Heart left ventricle (tissue), 13 donors: ENCODE measurements at regions not wholly inside any gene's neighbourhood (a gene's known extent, or its start where the extent isn't known, plus 50 kb on each side); places are given as distances from the start of the nearest gene placed in this dataset.

Experiments used
- CTCF ChIP-seq, 12 donors: fragments of 200-600 bp; sonication (generic) in 4 of 12; IDR thresholded peaks; one replicate each; pipeline versions ENCODE4 v1.5.0 to v1.8.0; 2018 to 2022; ENCODE audit warnings: antibody characterized with exemption in 12 of 12, mild to moderate bottlenecking in 5 of 12
- POLR2A ChIP-seq, 2 donors: fragments of 450-650 bp; IDR thresholded peaks; one replicate each; pipeline ENCODE4 v1.6.1; 2017; ENCODE audit warnings: antibody characterized with exemption in 2 of 2, mild to moderate bottlenecking in 2 of 2, moderate library complexity in 2 of 2
- donor health status: ischemic (EF 13 %, LVEDD 7.1; RV severe dilation, severe dysfunction).
- donor health status: DM: no; HTN: yes; CAD: no.
- donor health status: DM: no; HTN: no; CAD: no.
- donor health status: ischemic (EF 25% LVEDD 6.9; RV normal size, moderate dysfunction).
- donor health status: ischemic (EF 25% LVEDD 5.7; RV mildly dilated, moderate dysfunction).
- donor health status: ischemic (EF 35%, LVEDD 5.7; RV mildly dilated, moderate dysfunction).
- donor health status: nonischemic (EF 11% LVEDD 7.7; RV severe dilation, severe dysfunction).
- donor health status: DM: yes; HTN: yes; CAD: no.
- donor health status: PGD.
- donor health status: ischemic (EF 29% LVEDD 5.4; RV normal size, mild dysfunction).
- donor health status: nonischemic (EF 23%, LVEDD 6.1; RV moderate dilation, normal function).

DNA sequence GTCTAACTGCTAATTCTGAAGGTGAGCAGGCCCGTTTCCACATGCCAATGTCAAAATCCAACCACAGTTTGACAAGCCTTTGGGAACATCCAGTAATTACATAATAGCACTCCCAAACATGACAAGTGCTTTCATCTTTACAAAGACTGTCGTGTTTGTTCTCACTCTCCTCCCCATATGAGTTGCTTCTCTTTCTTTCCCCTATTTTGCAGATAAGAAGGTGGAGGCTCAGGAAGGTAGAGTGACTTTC is 55.9 kb upstream of the CD44 start:
- TF ChIP-seq POLR2A (IDR thresholded peaks at IDR 0.05) (no peak), CTCF (IDR thresholded peaks at IDR 0.05) (no peak)
